SK-N-SH treated with all-trans-retinoic acid at 6 μM for 48 hours (cell line): ENCODE measurements at regions not wholly inside any gene's neighbourhood (a gene's known extent, or its start where the extent isn't known, plus 50 kb on each side); places are given as distances from the start of the nearest gene placed in this dataset.

Experiments used
- ATAC-seq: fragments of 200-7000 bp; cut with Tn5 transposase; 3 replicates; pipeline ENCODE4 v1.9.1; 2020; ENCODE audit warnings: mild to moderate bottlenecking, moderate library complexity
- ARNTL ChIP-seq: fragments of 450-650 bp; formaldehyde crosslinking; IDR thresholded peaks from 2 replicates; pipeline ENCODE4 v1.5.0; 2020; ENCODE audit warnings: low read depth, mild to moderate bottlenecking, moderate library complexity, borderline replicate concordance
- CSDC2 ChIP-seq: fragments of 250-450 bp; sonication (Bioruptor Pico); IDR thresholded peaks from 2 replicates; pipeline ENCODE4 v1.5.0; 2020; ENCODE audit warnings: mild to moderate bottlenecking, moderate library complexity
- ESRRG ChIP-seq: fragments of 250-450 bp; sonication (Bioruptor Pico); IDR thresholded peaks from 2 replicates; pipeline ENCODE4 v1.6.1; 2021; ENCODE audit warnings: mild to moderate bottlenecking
- GLIS3 ChIP-seq: fragments of 250-450 bp; sonication (Bioruptor Pico); IDR thresholded peaks from 2 replicates; pipeline ENCODE4 v1.5.0; 2020; ENCODE audit warnings: mild to moderate bottlenecking, moderate library complexity
- ISL1 ChIP-seq: fragments of 250-450 bp; sonication (Bioruptor Pico); IDR thresholded peaks from 2 replicates; pipeline ENCODE4 v2.1.2; 2022; ENCODE audit warnings: mild to moderate bottlenecking, moderate library complexity
- OSR1 ChIP-seq: fragments of 250-450 bp; sonication (Bioruptor Pico); IDR thresholded peaks from 2 replicates; pipeline ENCODE4 v1.8.0; 2022; ENCODE audit warnings: moderate library complexity, mild to moderate bottlenecking, inconsistent platforms
- PPARA ChIP-seq: fragments of 250-450 bp; sonication (Bioruptor Pico); IDR thresholded peaks from 2 replicates; pipeline ENCODE4 v1.5.0; 2020; ENCODE audit warnings: mild to moderate bottlenecking, borderline replicate concordance
- RARB ChIP-seq: fragments of 250-450 bp; sonication (Bioruptor Pico); IDR thresholded peaks from 2 replicates; pipeline ENCODE4 v1.8.0; 2021; ENCODE audit warnings: mild to moderate bottlenecking, moderate library complexity
- SNAI2 ChIP-seq: fragments of 250-450 bp; sonication (Bioruptor Pico); IDR thresholded peaks from 2 replicates; pipeline ENCODE4 v1.5.0; 2020; ENCODE audit warnings: mild to moderate bottlenecking, moderate library complexity
- TCF4 ChIP-seq: fragments of 250-450 bp; sonication (Bioruptor Pico); IDR thresholded peaks from 2 replicates; pipeline ENCODE4 v1.8.0; 2021; ENCODE audit warnings: mild to moderate bottlenecking, moderate library complexity, borderline replicate concordance
- TOX ChIP-seq: fragments of 250-450 bp; sonication (Bioruptor Pico); IDR thresholded peaks from 2 replicates; pipeline ENCODE4 v1.8.0; 2021; ENCODE audit warnings: mild to moderate bottlenecking, moderate library complexity, borderline replicate concordance
- ZFP30 ChIP-seq: fragments of 450-650 bp; formaldehyde crosslinking; IDR thresholded peaks from 2 replicates; pipeline ENCODE4 v1.5.0; 2022; ENCODE audit warnings: mild to moderate bottlenecking, moderate library complexity
- ZNF8 ChIP-seq: fragments of 450-650 bp; formaldehyde crosslinking; IDR thresholded peaks from 2 replicates; pipeline ENCODE4 v1.5.0; 2020; ENCODE audit warnings: mild to moderate bottlenecking, moderate library complexity
- TF ChIP-seq, protein P1 (sequence below): fragments of 250-450 bp; sonication (Bioruptor Pico); IDR thresholded peaks from 2 replicates; pipeline ENCODE4 v1.5.1; 2021; ENCODE audit warnings: mild to moderate bottlenecking, moderate library complexity
- TF ChIP-seq, protein P2 (sequence below): fragments of 250-450 bp; sonication (Bioruptor Pico); IDR thresholded peaks from 2 replicates; pipeline ENCODE4 v1.5.1; 2020; ENCODE audit warnings: low read depth, mild to moderate bottlenecking, moderate library complexity
- TF ChIP-seq, protein P3 (sequence below): fragments of 250-450 bp; sonication (Bioruptor Pico); IDR thresholded peaks from 2 replicates; pipeline ENCODE4 v1.5.0; 2020; ENCODE audit warnings: mild to moderate bottlenecking, moderate library complexity
- TF ChIP-seq, protein P4 (sequence below): fragments of 250-450 bp; sonication (Bioruptor Pico); IDR thresholded peaks from 2 replicates; pipeline ENCODE4 v1.8.0; 2020; ENCODE audit warnings: mild to moderate bottlenecking, moderate library complexity, borderline replicate concordance
- TF ChIP-seq, protein P5 (sequence below): fragments of 250-450 bp; sonication (Bioruptor Pico); IDR thresholded peaks from 2 replicates; pipeline ENCODE4 v1.8.0; 2021; ENCODE audit warnings: low read depth, mild to moderate bottlenecking, moderate library complexity, borderline replicate concordance

DNA sequence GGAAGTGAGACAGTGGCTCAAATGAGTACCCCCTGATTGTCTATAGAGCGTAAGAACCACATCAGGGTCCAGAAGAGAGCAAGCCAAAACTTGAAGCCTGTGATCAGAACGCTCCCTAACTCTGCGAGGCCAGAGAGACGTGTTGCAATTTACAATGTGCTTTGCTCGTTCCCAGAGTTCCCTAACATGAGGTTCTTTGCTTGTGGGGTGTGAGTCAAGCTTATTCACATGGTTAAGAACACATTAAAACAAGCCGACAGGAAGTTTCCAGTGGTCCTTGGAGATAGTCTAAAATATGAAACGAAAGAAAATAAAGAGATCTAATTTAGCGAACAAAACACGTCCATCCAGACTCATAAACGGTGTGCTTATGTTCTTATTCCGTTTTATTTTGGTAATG is 702.3 kb downstream of the TRIML1 start:
- no peak for ATAC-seq
- TF ChIP-seq, protein P1, sequence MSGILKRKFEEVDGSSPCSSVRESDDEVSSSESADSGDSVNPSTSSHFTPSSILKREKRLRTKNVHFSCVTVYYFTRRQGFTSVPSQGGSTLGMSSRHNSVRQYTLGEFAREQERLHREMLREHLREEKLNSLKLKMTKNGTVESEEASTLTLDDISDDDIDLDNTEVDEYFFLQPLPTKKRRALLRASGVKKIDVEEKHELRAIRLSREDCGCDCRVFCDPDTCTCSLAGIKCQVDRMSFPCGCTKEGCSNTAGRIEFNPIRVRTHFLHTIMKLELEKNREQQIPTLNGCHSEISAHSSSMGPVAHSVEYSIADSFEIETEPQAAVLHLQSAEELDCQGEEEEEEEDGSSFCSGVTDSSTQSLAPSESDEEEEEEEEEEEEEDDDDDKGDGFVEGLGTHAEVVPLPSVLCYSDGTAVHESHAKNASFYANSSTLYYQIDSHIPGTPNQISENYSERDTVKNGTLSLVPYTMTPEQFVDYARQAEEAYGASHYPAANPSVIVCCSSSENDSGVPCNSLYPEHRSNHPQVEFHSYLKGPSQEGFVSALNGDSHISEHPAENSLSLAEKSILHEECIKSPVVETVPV (CRISPR knock-in tag), result no peak
- TF ChIP-seq OSR1 (CRISPR knock-in tag) (no peak), TCF4 (CRISPR knock-in tag) (no peak), CSDC2 (no peak), RARB (CRISPR knock-in tag) (no peak), ISL1 (CRISPR knock-in tag) (no peak), ARNTL (CRISPR knock-in tag) (no peak), TOX (no peak), ZFP30 (CRISPR knock-in tag) (no peak), SNAI2 (CRISPR knock-in tag) (no peak), GLIS3 (CRISPR knock-in tag) (no peak)
- TF ChIP-seq, protein P2, sequence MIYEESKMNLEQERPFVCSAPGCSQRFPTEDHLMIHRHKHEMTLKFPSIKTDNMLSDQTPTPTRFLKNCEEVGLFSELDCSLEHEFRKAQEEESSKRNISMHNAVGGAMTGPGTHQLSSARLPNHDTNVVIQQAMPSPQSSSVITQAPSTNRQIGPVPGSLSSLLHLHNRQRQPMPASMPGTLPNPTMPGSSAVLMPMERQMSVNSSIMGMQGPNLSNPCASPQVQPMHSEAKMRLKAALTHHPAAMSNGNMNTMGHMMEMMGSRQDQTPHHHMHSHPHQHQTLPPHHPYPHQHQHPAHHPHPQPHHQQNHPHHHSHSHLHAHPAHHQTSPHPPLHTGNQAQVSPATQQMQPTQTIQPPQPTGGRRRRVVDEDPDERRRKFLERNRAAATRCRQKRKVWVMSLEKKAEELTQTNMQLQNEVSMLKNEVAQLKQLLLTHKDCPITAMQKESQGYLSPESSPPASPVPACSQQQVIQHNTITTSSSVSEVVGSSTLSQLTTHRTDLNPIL (CRISPR knock-in tag), result no peak
- TF ChIP-seq, protein P3, sequence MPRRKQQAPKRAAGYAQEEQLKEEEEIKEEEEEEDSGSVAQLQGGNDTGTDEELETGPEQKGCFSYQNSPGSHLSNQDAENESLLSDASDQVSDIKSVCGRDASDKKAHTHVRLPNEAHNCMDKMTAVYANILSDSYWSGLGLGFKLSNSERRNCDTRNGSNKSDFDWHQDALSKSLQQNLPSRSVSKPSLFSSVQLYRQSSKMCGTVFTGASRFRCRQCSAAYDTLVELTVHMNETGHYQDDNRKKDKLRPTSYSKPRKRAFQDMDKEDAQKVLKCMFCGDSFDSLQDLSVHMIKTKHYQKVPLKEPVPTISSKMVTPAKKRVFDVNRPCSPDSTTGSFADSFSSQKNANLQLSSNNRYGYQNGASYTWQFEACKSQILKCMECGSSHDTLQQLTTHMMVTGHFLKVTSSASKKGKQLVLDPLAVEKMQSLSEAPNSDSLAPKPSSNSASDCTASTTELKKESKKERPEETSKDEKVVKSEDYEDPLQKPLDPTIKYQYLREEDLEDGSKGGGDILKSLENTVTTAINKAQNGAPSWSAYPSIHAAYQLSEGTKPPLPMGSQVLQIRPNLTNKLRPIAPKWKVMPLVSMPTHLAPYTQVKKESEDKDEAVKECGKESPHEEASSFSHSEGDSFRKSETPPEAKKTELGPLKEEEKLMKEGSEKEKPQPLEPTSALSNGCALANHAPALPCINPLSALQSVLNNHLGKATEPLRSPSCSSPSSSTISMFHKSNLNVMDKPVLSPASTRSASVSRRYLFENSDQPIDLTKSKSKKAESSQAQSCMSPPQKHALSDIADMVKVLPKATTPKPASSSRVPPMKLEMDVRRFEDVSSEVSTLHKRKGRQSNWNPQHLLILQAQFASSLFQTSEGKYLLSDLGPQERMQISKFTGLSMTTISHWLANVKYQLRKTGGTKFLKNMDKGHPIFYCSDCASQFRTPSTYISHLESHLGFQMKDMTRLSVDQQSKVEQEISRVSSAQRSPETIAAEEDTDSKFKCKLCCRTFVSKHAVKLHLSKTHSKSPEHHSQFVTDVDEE (CRISPR knock-in tag), result no peak
- TF ChIP-seq, protein P4, sequence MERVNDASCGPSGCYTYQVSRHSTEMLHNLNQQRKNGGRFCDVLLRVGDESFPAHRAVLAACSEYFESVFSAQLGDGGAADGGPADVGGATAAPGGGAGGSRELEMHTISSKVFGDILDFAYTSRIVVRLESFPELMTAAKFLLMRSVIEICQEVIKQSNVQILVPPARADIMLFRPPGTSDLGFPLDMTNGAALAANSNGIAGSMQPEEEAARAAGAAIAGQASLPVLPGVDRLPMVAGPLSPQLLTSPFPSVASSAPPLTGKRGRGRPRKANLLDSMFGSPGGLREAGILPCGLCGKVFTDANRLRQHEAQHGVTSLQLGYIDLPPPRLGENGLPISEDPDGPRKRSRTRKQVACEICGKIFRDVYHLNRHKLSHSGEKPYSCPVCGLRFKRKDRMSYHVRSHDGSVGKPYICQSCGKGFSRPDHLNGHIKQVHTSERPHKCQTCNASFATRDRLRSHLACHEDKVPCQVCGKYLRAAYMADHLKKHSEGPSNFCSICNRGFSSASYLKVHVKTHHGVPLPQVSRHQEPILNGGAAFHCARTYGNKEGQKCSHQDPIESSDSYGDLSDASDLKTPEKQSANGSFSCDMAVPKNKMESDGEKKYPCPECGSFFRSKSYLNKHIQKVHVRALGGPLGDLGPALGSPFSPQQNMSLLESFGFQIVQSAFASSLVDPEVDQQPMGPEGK, result no peak
- TF ChIP-seq, all 23 proteins: peak for 0

DNA sequence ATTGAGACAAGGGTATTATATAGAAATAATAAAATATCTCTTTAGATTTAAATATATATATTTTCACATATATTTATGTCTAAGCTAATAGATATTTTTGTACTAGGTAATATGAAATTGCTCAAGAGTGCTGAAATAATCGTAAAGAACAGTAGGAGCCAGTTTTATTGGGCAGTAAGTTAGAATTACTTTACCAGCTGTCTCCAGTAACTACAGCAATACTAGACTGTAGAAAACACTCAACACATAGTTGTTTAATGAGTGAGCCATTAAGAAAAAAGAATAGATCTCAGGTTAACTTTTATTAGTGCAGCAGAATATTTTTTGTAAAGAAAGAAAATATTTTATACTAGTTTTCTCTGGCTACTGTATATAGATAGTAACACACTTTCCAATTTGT is 715.2 kb downstream of the TRIML1 start:
- TF ChIP-seq TOX, result no peak
- TF ChIP-seq TCF4 (CRISPR knock-in tag), result no peak
- TF ChIP-seq RARB (CRISPR knock-in tag), result no peak
- TF ChIP-seq, protein P2 (CRISPR knock-in tag), result no peak
- TF ChIP-seq ZFP30 (CRISPR knock-in tag), result no peak
- TF ChIP-seq, protein P5, sequence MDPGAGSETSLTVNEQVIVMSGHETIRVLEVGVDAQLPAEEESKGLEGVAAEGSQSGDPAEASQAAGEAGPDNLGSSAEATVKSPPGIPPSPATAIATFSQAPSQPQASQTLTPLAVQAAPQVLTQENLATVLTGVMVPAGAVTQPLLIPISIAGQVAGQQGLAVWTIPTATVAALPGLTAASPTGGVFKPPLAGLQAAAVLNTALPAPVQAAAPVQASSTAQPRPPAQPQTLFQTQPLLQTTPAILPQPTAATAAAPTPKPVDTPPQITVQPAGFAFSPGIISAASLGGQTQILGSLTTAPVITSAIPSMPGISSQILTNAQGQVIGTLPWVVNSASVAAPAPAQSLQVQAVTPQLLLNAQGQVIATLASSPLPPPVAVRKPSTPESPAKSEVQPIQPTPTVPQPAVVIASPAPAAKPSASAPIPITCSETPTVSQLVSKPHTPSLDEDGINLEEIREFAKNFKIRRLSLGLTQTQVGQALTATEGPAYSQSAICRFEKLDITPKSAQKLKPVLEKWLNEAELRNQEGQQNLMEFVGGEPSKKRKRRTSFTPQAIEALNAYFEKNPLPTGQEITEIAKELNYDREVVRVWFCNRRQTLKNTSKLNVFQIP (CRISPR knock-in tag), result no peak
- TF ChIP-seq, protein P1 (CRISPR knock-in tag), result no peak
- no peak for TF ChIP-seq ZNF8 (CRISPR knock-in tag)
- TF ChIP-seq, protein P4, result no peak
- no peak for TF ChIP-seq SNAI2 (CRISPR knock-in tag)
- no peak for TF ChIP-seq ESRRG (CRISPR knock-in tag)
- TF ChIP-seq PPARA (CRISPR knock-in tag), result no peak
- no peak for ATAC-seq
